Ovary (tissue), 3 donors: ENCODE measurements at regions not wholly inside any gene's neighbourhood (a gene's known extent, or its start where the extent isn't known, plus 50 kb on each side); places are given as distances from the start of the nearest gene placed in this dataset.

Experiments used
- POLR2A ChIP-seq: fragments of 450-650 bp; IDR thresholded peaks from one replicate; pipeline ENCODE4 v1.6.1; 2017; ENCODE audit warnings: antibody characterized with exemption, mild to moderate bottlenecking, moderate library complexity
- TF ChIP-seq, protein P1 (sequence below), 3 donors: fragments of 450-650 bp in 2 of 3; fragments of 200-600 bp in 1 of 3; IDR thresholded peaks; one replicate each; pipeline versions ENCODE4 v1.5.1 to v1.8.0; 2016 to 2022; ENCODE audit warnings: antibody characterized with exemption in 3 of 3, mild to moderate bottlenecking in 1 of 3
- donor health status: DM: no; HTN: no; CAD: no.

- TF ChIP-seq, protein P1, sequence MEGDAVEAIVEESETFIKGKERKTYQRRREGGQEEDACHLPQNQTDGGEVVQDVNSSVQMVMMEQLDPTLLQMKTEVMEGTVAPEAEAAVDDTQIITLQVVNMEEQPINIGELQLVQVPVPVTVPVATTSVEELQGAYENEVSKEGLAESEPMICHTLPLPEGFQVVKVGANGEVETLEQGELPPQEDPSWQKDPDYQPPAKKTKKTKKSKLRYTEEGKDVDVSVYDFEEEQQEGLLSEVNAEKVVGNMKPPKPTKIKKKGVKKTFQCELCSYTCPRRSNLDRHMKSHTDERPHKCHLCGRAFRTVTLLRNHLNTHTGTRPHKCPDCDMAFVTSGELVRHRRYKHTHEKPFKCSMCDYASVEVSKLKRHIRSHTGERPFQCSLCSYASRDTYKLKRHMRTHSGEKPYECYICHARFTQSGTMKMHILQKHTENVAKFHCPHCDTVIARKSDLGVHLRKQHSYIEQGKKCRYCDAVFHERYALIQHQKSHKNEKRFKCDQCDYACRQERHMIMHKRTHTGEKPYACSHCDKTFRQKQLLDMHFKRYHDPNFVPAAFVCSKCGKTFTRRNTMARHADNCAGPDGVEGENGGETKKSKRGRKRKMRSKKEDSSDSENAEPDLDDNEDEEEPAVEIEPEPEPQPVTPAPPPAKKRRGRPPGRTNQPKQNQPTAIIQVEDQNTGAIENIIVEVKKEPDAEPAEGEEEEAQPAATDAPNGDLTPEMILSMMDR (IDR thresholded peaks at IDR 0.05) = no peak
- no peak for TF ChIP-seq POLR2A
These were observed 425.8 kb upstream of the CDH5 start for GRCh38 chr16:65940711-65941110.
